NCI-H1436 treated with DMSO at 0.1 percent for 48 hours (cell line): ENCODE measurements at regions not wholly inside any gene's neighbourhood (a gene's known extent, or its start where the extent isn't known, plus 50 kb on each side); places are given as distances from the start of the nearest gene placed in this dataset.

Experiments
- DNase-seq: peaks from one replicate; lab custom pipeline; 2025; lab: John Stamatoyannopoulos, UW

GRCh38 chr2:22596306-22596705 lies 788.7 kb upstream of the KLHL29 start:
- no peak for DNase-seq

GRCh38 chr2:22600156-22600555 lies 784.8 kb upstream of the KLHL29 start:
- no peak for DNase-seq

- DNase-seq, result no peak
These were observed 784.0 kb upstream of the KLHL29 start for GRCh38 chr2:22600999-22601398.

- DNase-seq, result no peak
These were observed 780.8 kb upstream of the KLHL29 start for GRCh38 chr2:22604136-22604535.

GRCh38 chr2:22616031-22616430 lies 768.9 kb upstream of the KLHL29 start:
- no peak for DNase-seq

GRCh38 chr2:22623620-22624019 lies 761.4 kb upstream of the KLHL29 start:
- no peak for DNase-seq

- no peak for DNase-seq
These were observed 758.4 kb upstream of the KLHL29 start for GRCh38 chr2:22626621-22627020.

GRCh38 chr2:22628221-22628620 lies 756.8 kb upstream of the KLHL29 start:
- DNase-seq, result no peak

GRCh38 chr2:22628906-22629305 lies 756.1 kb upstream of the KLHL29 start:
- DNase-seq, result no peak

GRCh38 chr2:22634167-22634566 lies 750.8 kb upstream of the KLHL29 start:
- no peak for DNase-seq

GRCh38 chr2:22656426-22656825 lies 728.6 kb upstream of the KLHL29 start:
- no peak for DNase-seq

- DNase-seq, result no peak
These were observed 711.5 kb upstream of the KLHL29 start for GRCh38 chr2:22673529-22673928.

- peak; percentile 73 for DNase-seq
These were observed 701.1 kb upstream of the KLHL29 start for GRCh38 chr2:22683914-22684313.

- DNase-seq, result peak; percentile 37
These were observed 694.9 kb upstream of the KLHL29 start for GRCh38 chr2:22690096-22690495.

GRCh38 chr2:22691666-22692065 lies 693.3 kb upstream of the KLHL29 start:
- no peak for DNase-seq

- DNase-seq, result no peak
These were observed 692.2 kb upstream of the KLHL29 start for GRCh38 chr2:22692746-22693145.

GRCh38 chr2:22694300-22694699 lies 690.7 kb upstream of the KLHL29 start:
- no peak for DNase-seq

- no peak for DNase-seq
These were observed 690.1 kb upstream of the KLHL29 start for GRCh38 chr2:22694856-22695255.

- no peak for DNase-seq
These were observed 687.8 kb upstream of the KLHL29 start for GRCh38 chr2:22697054-22697788.

- DNase-seq, result no peak
These were observed 683.3 kb upstream of the KLHL29 start for GRCh38 chr2:22701561-22702160.

GRCh38 chr2:22703286-22703920 lies 681.6 kb upstream of the KLHL29 start:
- DNase-seq, result no peak

- DNase-seq, result no peak
These were observed 665.6 kb upstream of the KLHL29 start for GRCh38 chr2:22719396-22719795.

GRCh38 chr2:22729466-22729865 lies 655.5 kb upstream of the KLHL29 start:
- no peak for DNase-seq
